BLaER1 (cell line): ENCODE measurements at regions not wholly inside any gene's neighbourhood (a gene's known extent, or its start where the extent isn't known, plus 50 kb on each side); places are given as distances from the start of the nearest gene placed in this dataset.
"Not testable (repeated sequence)": the region's sequence is repeated elsewhere in the genome, so short reads cannot be mapped to it uniquely, and the experiment has no call there.

Experiments
- H3K27ac ChIP-seq: shearing (Covaris generic); formaldehyde crosslinking; 2 replicates; pipeline ENCODE4 v1.8.1; 2022
- H3K27me3 ChIP-seq: shearing (Covaris generic); formaldehyde crosslinking; 2 replicates; pipeline ENCODE4 v1.8.1; 2022
- H3K36me3 ChIP-seq: shearing (Covaris generic); formaldehyde crosslinking; 2 replicates; pipeline ENCODE4 v1.8.1; 2022
- H3K4me1 ChIP-seq: shearing (Covaris generic); formaldehyde crosslinking; 2 replicates; pipeline ENCODE4 v1.8.1; 2022
- H3K4me2 ChIP-seq: shearing (Covaris generic); formaldehyde crosslinking; 2 replicates; pipeline ENCODE4 v1.8.1; 2022
- H3K4me3 ChIP-seq: shearing (Covaris generic); formaldehyde crosslinking; 2 replicates; pipeline ENCODE4 v1.8.1; 2022
- H3K9ac ChIP-seq: shearing (Covaris generic); formaldehyde crosslinking; 2 replicates; pipeline ENCODE4 v1.8.1; 2022
- H3K9me3 ChIP-seq: shearing (Covaris generic); formaldehyde crosslinking; 2 replicates; pipeline ENCODE4 v1.8.1; 2022
- H4K20me1 ChIP-seq: shearing (Covaris generic); formaldehyde crosslinking; 2 replicates; pipeline ENCODE4 v1.8.1; 2022
- Cebpa-rat ChIP-seq: shearing (Covaris generic); IDR thresholded peaks from 2 replicates; pipeline ENCODE4 v1.8.1; 2022

GRCh38 chr13:112254900-112255299 lies 121.3 kb upstream of the SPACA7 start:
- Histone ChIP-seq H3K9me3 (no peaks in the 10 kb centered on the region), H3K36me3 (no peaks in the 10 kb centered on the region), H3K4me1 (no peaks in the 10 kb centered on the region), H3K4me3 (no peak overlapping the region), H3K27ac (no peak overlapping the region), H3K4me2 (no peak overlapping the region), H3K9ac (no peak overlapping the region), H4K20me1 (no peaks in the 10 kb centered on the region), H3K27me3 (no peaks in the 10 kb centered on the region)
- TF ChIP-seq Cebpa-rat = no peak

- Histone ChIP-seq H3K4me2 (no peak overlapping the region), H3K36me3 (no peaks in the 10 kb centered on the region), H3K27ac (no peak overlapping the region), H3K4me1 (no peaks in the 10 kb centered on the region), H3K9ac (no peak overlapping the region), H3K27me3 (no peaks in the 10 kb centered on the region), H3K9me3 (no peaks in the 10 kb centered on the region), H4K20me1 (no peaks in the 10 kb centered on the region), H3K4me3 (no peak overlapping the region)
- no peak for TF ChIP-seq Cebpa-rat
Measured at GRCh38 chr13:112255550-112256120, 120.5 kb upstream of the SPACA7 start.

- Histone ChIP-seq H3K4me2 (no peak overlapping the region), H4K20me1 (no peaks in the 10 kb centered on the region), H3K27ac (no peak overlapping the region), H3K27me3 (no peaks in the 10 kb centered on the region), H3K4me1 (no peaks in the 10 kb centered on the region), H3K9me3 (no peaks in the 10 kb centered on the region), H3K4me3 (no peak overlapping the region), H3K36me3 (no peaks in the 10 kb centered on the region), H3K9ac (no peak overlapping the region)
- no peak for TF ChIP-seq Cebpa-rat
Measured at GRCh38 chr13:112256716-112257494, 119.2 kb upstream of the SPACA7 start.

- no peak for TF ChIP-seq Cebpa-rat
- no peak overlapping the region for H3K4me3 ChIP-seq
- no peak overlapping the region for H3K27ac ChIP-seq
- no peaks in the 10 kb centered on the region for H3K9me3 ChIP-seq
- H3K4me1 ChIP-seq = no peaks in the 10 kb centered on the region
- no peaks in the 10 kb centered on the region for H3K36me3 ChIP-seq
- no peak overlapping the region for H3K4me2 ChIP-seq
- H4K20me1 ChIP-seq = no peaks in the 10 kb centered on the region
- no peak overlapping the region for H3K9ac ChIP-seq
- no peaks in the 10 kb centered on the region for H3K27me3 ChIP-seq
Measured at GRCh38 chr13:112259511-112259910, 116.6 kb upstream of the SPACA7 start.

GRCh38 chr13:112260108-112261055 lies 115.8 kb upstream of the SPACA7 start:
- Histone ChIP-seq H3K27ac (no peak overlapping the region), H3K4me3 (no peak overlapping the region), H3K4me2 (no peak overlapping the region), H3K9me3 (no peaks in the 10 kb centered on the region), H3K27me3 (no peaks in the 10 kb centered on the region), H3K36me3 (no peaks in the 10 kb centered on the region), H4K20me1 (no peaks in the 10 kb centered on the region), H3K4me1 (no peaks in the 10 kb centered on the region), H3K9ac (no peak overlapping the region)
- TF ChIP-seq Cebpa-rat = no peak

- Histone ChIP-seq H3K9ac (no peak overlapping the region), H3K4me1 (no peaks in the 10 kb centered on the region), H4K20me1 (no peaks in the 10 kb centered on the region), H3K27me3 (no peaks in the 10 kb centered on the region), H3K27ac (no peak overlapping the region), H3K36me3 (no peaks in the 10 kb centered on the region), H3K4me3 (no peak overlapping the region), H3K4me2 (no peak overlapping the region), H3K9me3 (no peaks in the 10 kb centered on the region)
- no peak for TF ChIP-seq Cebpa-rat
Measured at GRCh38 chr13:112261924-112262323, 114.2 kb upstream of the SPACA7 start.

- Histone ChIP-seq H3K27ac (no peak overlapping the region), H3K4me2 (no peak overlapping the region), H3K9me3 (no peaks in the 10 kb centered on the region), H4K20me1 (no peaks in the 10 kb centered on the region), H3K4me3 (no peak overlapping the region), H3K27me3 (no peaks in the 10 kb centered on the region), H3K36me3 (no peaks in the 10 kb centered on the region), H3K9ac (no peak overlapping the region), H3K4me1 (no peaks in the 10 kb centered on the region)
- TF ChIP-seq Cebpa-rat = no peak
Measured at GRCh38 chr13:112263152-112263551, 113.0 kb upstream of the SPACA7 start.

- no peaks in the 10 kb centered on the region for H4K20me1 ChIP-seq
- H3K27me3 ChIP-seq = no peaks in the 10 kb centered on the region
Measured at GRCh38 chr13:112267660-112268059, 108.5 kb upstream of the SPACA7 start.

DNA sequence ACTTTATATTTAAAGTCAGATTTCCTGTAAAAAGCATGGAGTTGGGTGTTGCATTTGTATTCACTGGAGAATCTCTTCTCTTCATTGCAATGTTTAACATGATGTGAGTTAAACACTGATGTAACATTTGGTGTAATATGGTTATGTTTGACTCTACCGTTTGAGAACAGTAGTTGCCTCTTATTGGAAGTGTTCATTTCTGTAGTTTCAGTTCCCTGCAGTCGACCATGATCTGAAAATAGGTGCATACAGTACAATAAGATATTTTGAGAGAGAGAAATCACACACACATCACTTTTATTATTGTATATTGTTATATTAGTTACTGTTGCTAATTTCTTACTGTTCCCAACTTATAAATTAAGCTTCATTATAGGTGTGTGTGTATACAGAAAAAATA lies 105.2 kb upstream of the SPACA7 start:
- H3K4me3 ChIP-seq = no peak overlapping the region
- no peak for TF ChIP-seq Cebpa-rat
- no peaks in the 10 kb centered on the region for H3K27me3 ChIP-seq
- no peaks in the 10 kb centered on the region for H3K9me3 ChIP-seq
- H3K4me1 ChIP-seq = no peaks in the 10 kb centered on the region
- H3K36me3 ChIP-seq = no peaks in the 10 kb centered on the region
- H3K27ac ChIP-seq = no peak overlapping the region
- no peaks in the 10 kb centered on the region for H4K20me1 ChIP-seq
- no peak overlapping the region for H3K9ac ChIP-seq
- H3K4me2 ChIP-seq = no peak overlapping the region

More at GRCh38 chr13:112267660-112268059, 108.5 kb upstream of the SPACA7 start:
- H3K36me3 ChIP-seq = no peaks in the 10 kb centered on the region
- H3K4me2 ChIP-seq = no peak overlapping the region
- H3K27ac ChIP-seq = no peak overlapping the region
- no peak overlapping the region for H3K9ac ChIP-seq
- TF ChIP-seq Cebpa-rat = no peak
- no peaks in the 10 kb centered on the region for H3K4me1 ChIP-seq
- no peak overlapping the region for H3K4me3 ChIP-seq
- H3K9me3 ChIP-seq = no peaks in the 10 kb centered on the region

GRCh38 chr13:112286733-112287132 lies 89.4 kb upstream of the SPACA7 start:
- H3K36me3 ChIP-seq, H3K4me3 ChIP-seq, H3K9me3 ChIP-seq, H4K20me1 ChIP-seq, H3K27me3 ChIP-seq, H3K4me2 ChIP-seq, H3K27ac ChIP-seq, H3K9ac ChIP-seq, H3K4me1 ChIP-seq: not testable (repeated sequence)
